Thyroid gland (tissue), 4 donors: ENCODE measurements at regions not wholly inside any gene's neighbourhood (a gene's known extent, or its start where the extent isn't known, plus 50 kb on each side); places are given as distances from the start of the nearest gene placed in this dataset.

Source experiments
- DNase-seq, 2 donors: peaks; one replicate each; pipeline ENCODE4 v3.0.0-alpha.2; 2019
- H3K27ac ChIP-seq, 3 donors: fragments of 200-600 bp; sonication (generic); 1 replicate in 2 of 3; 2 replicates in 1 of 3; pipeline ENCODE4 v1.5.1; 2016 to 2019; ENCODE audit warnings: mild to moderate bottlenecking in 1 of 3, moderate library complexity in 1 of 3
- H3K27me3 ChIP-seq: fragments of 200-600 bp; sonication (generic); one replicate; pipeline ENCODE4 v1.5.1; 2019
- H3K36me3 ChIP-seq, 2 donors: fragments of 200-600 bp; sonication (generic); one replicate each; pipeline ENCODE4 v1.5.1; 2016 to 2019
- H3K4me1 ChIP-seq, 2 donors: fragments of 200-600 bp; sonication (generic); one replicate each; pipeline ENCODE4 v1.5.1; 2017 to 2019
- H3K4me3 ChIP-seq, 3 donors: fragments of 200-600 bp; sonication (generic); replicated peaks in 1 of 3; 1 replicate in 2 of 3; 2 replicates in 1 of 3; pipeline ENCODE4 v1.5.1; 2016; ENCODE audit warnings: mild to moderate bottlenecking in 1 of 3
- H3K9me3 ChIP-seq: fragments of 200-600 bp; sonication (generic); one replicate; pipeline ENCODE4 v1.5.1; 2017
- POLR2A ChIP-seq, 2 donors: fragments of 450-650 bp; IDR thresholded peaks; one replicate each; pipeline ENCODE4 v1.6.1; 2017; ENCODE audit warnings: antibody characterized with exemption in 2 of 2, mild to moderate bottlenecking in 2 of 2, moderate library complexity in 1 of 2
- WGBS, 2 donors: methylation state at CpG; one replicate each; pipeline ENCODE4 v1.1.5; 2017; 5-methylcytosine and 5-hydroxymethylcytosine counted together
- intact Hi-C: fragments of 100-400 bp; cut with DNase I; formaldehyde crosslinking; loops from one replicate; pipeline ENCODE4 v1.15.1; 2023
- TF ChIP-seq, protein P1 (sequence below), 6 experiments: fragments of 200-600 bp in 3 of 6; fragments of 450-650 bp in 3 of 6; sonication (generic) in 3 of 6; IDR thresholded peaks; one replicate each; pipeline ENCODE4 v1.5.1; 2016 to 2019; ENCODE audit warnings: antibody characterized with exemption in 6 of 6, mild to moderate bottlenecking in 2 of 6, inconsistent platforms in 1 of 6, moderate library complexity in 1 of 6

DNA sequence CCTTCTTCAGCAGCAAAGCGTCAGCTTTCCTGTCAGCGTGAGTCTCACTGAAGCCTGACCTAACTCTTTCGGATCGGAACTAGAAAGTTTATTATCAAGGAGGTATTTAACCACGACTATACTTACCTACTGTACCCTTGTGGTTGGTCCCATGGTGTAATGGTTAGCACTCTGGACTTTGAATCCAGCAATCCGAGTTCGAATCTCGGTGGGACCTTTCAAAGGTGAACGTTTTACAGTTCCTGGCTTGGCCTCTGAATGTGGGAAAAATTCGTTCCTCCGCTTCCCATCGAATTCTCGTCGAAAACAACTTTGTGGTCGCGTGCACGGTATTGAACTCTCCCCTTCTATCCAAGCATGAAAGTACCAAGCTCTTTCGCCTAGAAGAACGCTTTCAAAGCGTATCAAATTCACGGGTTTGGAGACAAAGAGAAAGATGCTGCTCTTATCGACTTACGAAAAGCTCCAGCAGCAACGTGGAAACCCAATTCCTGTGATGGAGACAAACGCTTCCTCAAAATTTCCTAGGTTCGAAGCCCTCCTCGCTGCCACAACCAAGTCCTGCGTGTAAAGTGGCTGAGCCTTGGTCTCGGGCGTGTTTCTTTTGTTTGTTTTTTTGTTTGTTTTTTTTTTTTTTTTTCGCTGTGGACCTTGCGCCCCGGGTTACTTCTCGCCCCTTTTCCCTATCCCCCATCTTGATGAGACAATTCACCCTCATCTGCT lies 63.7 kb downstream of the GPX5 start:
- peak; percentile 29 to 36 for DNase-seq
- intact Hi-C loops, result no loop called here
- Histone ChIP-seq H3K36me3 (no peaks in the 10 kb centered on the region), H3K4me1 (peaks cover 3 to 4% of the 10 kb centered on the region in 2 donors), H3K27me3 (peaks cover 3% of the 10 kb centered on the region), H3K27ac (no peak overlapping the region), H3K9me3 (no peaks in the 10 kb centered on the region), H3K4me3 (no peak overlapping the region)
- 3 to 5% methylated on average over 34 of the region's 34 CpGs for WGBS, 2 donors
- no peak for TF ChIP-seq POLR2A (IDR thresholded peaks at IDR 0.05)
- TF ChIP-seq, protein P1, sequence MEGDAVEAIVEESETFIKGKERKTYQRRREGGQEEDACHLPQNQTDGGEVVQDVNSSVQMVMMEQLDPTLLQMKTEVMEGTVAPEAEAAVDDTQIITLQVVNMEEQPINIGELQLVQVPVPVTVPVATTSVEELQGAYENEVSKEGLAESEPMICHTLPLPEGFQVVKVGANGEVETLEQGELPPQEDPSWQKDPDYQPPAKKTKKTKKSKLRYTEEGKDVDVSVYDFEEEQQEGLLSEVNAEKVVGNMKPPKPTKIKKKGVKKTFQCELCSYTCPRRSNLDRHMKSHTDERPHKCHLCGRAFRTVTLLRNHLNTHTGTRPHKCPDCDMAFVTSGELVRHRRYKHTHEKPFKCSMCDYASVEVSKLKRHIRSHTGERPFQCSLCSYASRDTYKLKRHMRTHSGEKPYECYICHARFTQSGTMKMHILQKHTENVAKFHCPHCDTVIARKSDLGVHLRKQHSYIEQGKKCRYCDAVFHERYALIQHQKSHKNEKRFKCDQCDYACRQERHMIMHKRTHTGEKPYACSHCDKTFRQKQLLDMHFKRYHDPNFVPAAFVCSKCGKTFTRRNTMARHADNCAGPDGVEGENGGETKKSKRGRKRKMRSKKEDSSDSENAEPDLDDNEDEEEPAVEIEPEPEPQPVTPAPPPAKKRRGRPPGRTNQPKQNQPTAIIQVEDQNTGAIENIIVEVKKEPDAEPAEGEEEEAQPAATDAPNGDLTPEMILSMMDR (IDR thresholded peaks at IDR 0.05), result no peak

DNA sequence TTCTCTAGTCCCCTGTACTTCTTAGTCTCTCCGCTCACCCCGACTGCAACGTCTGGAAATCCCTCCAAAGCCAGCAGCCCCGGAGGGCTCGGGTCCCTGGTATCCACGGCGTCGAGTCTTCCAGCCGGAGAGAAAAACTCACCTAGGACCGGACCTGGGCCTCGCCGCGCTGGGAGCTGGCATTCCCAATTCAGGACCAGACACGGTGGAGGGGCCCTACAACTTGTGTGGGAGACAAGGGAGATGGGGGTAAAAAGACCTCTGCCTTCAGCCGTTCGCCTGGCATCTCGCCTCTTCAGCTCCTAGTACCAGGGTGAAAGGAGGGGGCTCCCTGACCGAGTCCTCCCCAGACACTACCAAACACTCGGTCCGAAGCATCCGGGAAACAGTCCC lies 64.3 kb downstream of the GPX5 start:
- H3K4me3 ChIP-seq, result no peak overlapping the region
- H3K36me3 ChIP-seq, result no peaks in the 10 kb centered on the region
- no peak for DNase-seq
- no peak overlapping the region for H3K27ac ChIP-seq
- intact Hi-C loops, result no loop called here
- no peaks in the 10 kb centered on the region for H3K9me3 ChIP-seq
- TF ChIP-seq, protein P1 (IDR thresholded peaks at IDR 0.05), result no peak
- no peak for TF ChIP-seq POLR2A (IDR thresholded peaks at IDR 0.05)
- peaks cover 3% of the 10 kb centered on the region for H3K27me3 ChIP-seq
- 19 to 25% methylated on average over 13 to 21 of the region's 21 CpGs for WGBS, 2 donors
- H3K4me1 ChIP-seq, result peaks cover 3 to 4% of the 10 kb centered on the region in 2 donors

DNA sequence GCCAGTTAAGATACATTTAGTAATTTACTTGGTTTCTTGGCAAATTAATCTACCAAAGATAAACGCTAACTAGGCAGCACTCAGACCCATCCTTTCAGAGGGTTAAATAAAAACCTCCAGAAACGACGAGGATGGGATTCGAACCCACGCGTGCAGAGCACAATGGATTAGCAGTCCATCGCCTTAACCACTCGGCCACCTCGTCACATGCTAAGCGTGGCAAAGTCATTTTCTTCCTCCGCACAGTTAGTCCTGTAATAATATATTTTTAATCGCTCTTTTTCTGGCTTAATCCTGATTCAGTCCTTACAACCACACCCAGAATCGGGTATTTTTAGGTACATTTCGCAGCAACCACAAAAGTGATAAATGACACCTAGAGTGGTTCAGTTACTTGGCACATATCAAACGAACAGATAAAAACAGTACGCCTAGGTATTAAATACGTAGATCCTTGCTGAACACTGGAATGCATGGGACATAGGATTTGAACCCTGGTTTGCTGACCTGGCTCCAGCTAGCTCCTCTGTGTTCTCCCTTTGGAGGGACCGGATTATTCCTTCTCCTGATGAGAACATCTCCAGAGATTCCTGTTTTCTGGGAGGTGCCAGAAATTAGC lies 71.6 kb downstream of the GPX5 start:
- peaks cover 3% of the 10 kb centered on the region for H3K27me3 ChIP-seq
- H3K4me3 ChIP-seq, result no peak overlapping the region
- no peaks in the 10 kb centered on the region for H3K36me3 ChIP-seq

DNA sequence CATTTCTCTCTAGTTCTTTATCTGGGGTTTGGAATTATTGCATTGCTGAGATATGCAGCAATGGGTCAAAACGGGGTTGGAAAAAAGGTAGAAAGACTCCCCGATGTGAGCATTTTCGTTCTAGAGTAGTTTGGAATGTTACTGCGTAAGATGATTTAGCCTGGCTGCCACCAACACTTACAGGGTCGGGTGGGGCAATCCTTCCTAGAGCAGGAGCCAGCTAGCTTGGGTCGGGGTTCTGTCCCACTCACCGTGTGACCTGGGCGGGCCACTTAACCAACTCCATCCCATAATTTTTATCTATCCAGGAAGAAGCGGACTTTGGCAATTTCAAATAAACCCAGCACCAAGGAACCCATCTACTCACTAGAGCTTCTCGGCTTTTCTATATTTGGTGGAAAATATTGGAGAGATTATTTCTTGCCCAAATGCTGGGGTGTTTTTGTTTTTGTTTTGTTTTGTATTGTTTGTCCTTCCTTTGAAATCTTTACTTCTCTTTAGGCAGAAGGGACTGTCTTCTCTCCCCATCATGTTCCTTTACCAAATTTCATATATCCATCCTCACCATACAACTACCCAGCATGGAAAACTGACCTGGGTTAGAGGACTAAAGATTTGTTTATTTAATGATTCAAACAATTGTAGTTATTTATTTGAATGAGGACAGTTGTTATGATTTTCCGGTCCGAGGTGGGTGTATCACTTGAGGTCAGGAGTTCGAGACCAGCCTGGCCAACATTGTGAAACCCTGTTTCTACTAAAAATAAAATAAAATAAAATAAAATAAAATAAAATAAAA lies 72.4 kb downstream of the GPX5 start:
- intact Hi-C loops, result no loop called here
- no peak overlapping the region for H3K27ac ChIP-seq
- no peaks in the 10 kb centered on the region for H3K9me3 ChIP-seq
- no peak overlapping the region for H3K4me3 ChIP-seq
- H3K4me1 ChIP-seq, result no peaks in the 10 kb centered on the region
- DNase-seq, result no peak
- WGBS, 2 donors, result 37 to 47% methylated on average over 13 of the region's 13 CpGs
- no peaks in the 10 kb centered on the region for H3K36me3 ChIP-seq
- peaks cover 3% of the 10 kb centered on the region for H3K27me3 ChIP-seq
- TF ChIP-seq POLR2A (IDR thresholded peaks at IDR 0.05), result no peak
- TF ChIP-seq, protein P1 (IDR thresholded peaks at IDR 0.05), result no peak

More for the DNA sequence above, 71.6 kb downstream of the GPX5 start:
- no peaks in the 10 kb centered on the region for H3K9me3 ChIP-seq
- TF ChIP-seq, protein P1 (IDR thresholded peaks at IDR 0.05), result no peak
- TF ChIP-seq POLR2A (IDR thresholded peaks at IDR 0.05), result no peak
- DNase-seq, result no peak
- H3K4me1 ChIP-seq, result no peaks in the 10 kb centered on the region
- 9 to 10% methylated on average over 18 of the region's 18 CpGs for WGBS, 2 donors
- intact Hi-C loops, result no loop called here
- no peak overlapping the region for H3K27ac ChIP-seq
